SK-N-SH treated with all-trans-retinoic acid at 6 μM for 48 hours (cell line): ENCODE measurements at regions not wholly inside any gene's neighbourhood (a gene's known extent, or its start where the extent isn't known, plus 50 kb on each side); places are given as distances from the start of the nearest gene placed in this dataset.

ENCODE experiments used
- ATAC-seq: fragments of 200-7000 bp; cut with Tn5 transposase; 3 replicates; pipeline ENCODE4 v1.9.1; 2020; ENCODE audit warnings: mild to moderate bottlenecking, moderate library complexity
- ARNTL ChIP-seq: fragments of 450-650 bp; formaldehyde crosslinking; IDR thresholded peaks from 2 replicates; pipeline ENCODE4 v1.5.0; 2020; ENCODE audit warnings: low read depth, mild to moderate bottlenecking, moderate library complexity, borderline replicate concordance
- BACH2 ChIP-seq: fragments of 250-450 bp; sonication (Bioruptor Pico); IDR thresholded peaks from 2 replicates; pipeline ENCODE4 v1.9.0; 2021; ENCODE audit warnings: mild to moderate bottlenecking, borderline replicate concordance
- CSDC2 ChIP-seq: fragments of 250-450 bp; sonication (Bioruptor Pico); IDR thresholded peaks from 2 replicates; pipeline ENCODE4 v1.5.0; 2020; ENCODE audit warnings: mild to moderate bottlenecking, moderate library complexity
- ESRRG ChIP-seq: fragments of 250-450 bp; sonication (Bioruptor Pico); IDR thresholded peaks from 2 replicates; pipeline ENCODE4 v1.6.1; 2021; ENCODE audit warnings: mild to moderate bottlenecking
- GLIS3 ChIP-seq: fragments of 250-450 bp; sonication (Bioruptor Pico); IDR thresholded peaks from 2 replicates; pipeline ENCODE4 v1.5.0; 2020; ENCODE audit warnings: mild to moderate bottlenecking, moderate library complexity
- ISL1 ChIP-seq: fragments of 250-450 bp; sonication (Bioruptor Pico); IDR thresholded peaks from 2 replicates; pipeline ENCODE4 v2.1.2; 2022; ENCODE audit warnings: mild to moderate bottlenecking, moderate library complexity
- OSR1 ChIP-seq: fragments of 250-450 bp; sonication (Bioruptor Pico); IDR thresholded peaks from 2 replicates; pipeline ENCODE4 v1.8.0; 2022; ENCODE audit warnings: moderate library complexity, mild to moderate bottlenecking, inconsistent platforms
- PPARA ChIP-seq: fragments of 250-450 bp; sonication (Bioruptor Pico); IDR thresholded peaks from 2 replicates; pipeline ENCODE4 v1.5.0; 2020; ENCODE audit warnings: mild to moderate bottlenecking, borderline replicate concordance
- RARB ChIP-seq: fragments of 250-450 bp; sonication (Bioruptor Pico); IDR thresholded peaks from 2 replicates; pipeline ENCODE4 v1.8.0; 2021; ENCODE audit warnings: mild to moderate bottlenecking, moderate library complexity
- SNAI2 ChIP-seq: fragments of 250-450 bp; sonication (Bioruptor Pico); IDR thresholded peaks from 2 replicates; pipeline ENCODE4 v1.5.0; 2020; ENCODE audit warnings: mild to moderate bottlenecking, moderate library complexity
- TCF4 ChIP-seq: fragments of 250-450 bp; sonication (Bioruptor Pico); IDR thresholded peaks from 2 replicates; pipeline ENCODE4 v1.8.0; 2021; ENCODE audit warnings: mild to moderate bottlenecking, moderate library complexity, borderline replicate concordance
- TOX ChIP-seq: fragments of 250-450 bp; sonication (Bioruptor Pico); IDR thresholded peaks from 2 replicates; pipeline ENCODE4 v1.8.0; 2021; ENCODE audit warnings: mild to moderate bottlenecking, moderate library complexity, borderline replicate concordance
- ZC3H10 ChIP-seq: fragments of 250-450 bp; sonication (Bioruptor Pico); IDR thresholded peaks from 2 replicates; pipeline ENCODE4 v1.5.1; 2021; ENCODE audit warnings: mild to moderate bottlenecking, moderate library complexity
- ZFP3 ChIP-seq: fragments of 250-450 bp; sonication (Bioruptor Pico); IDR thresholded peaks from 2 replicates; pipeline ENCODE4 v1.5.0; 2020; ENCODE audit warnings: mild to moderate bottlenecking, moderate library complexity
- ZFP30 ChIP-seq: fragments of 450-650 bp; formaldehyde crosslinking; IDR thresholded peaks from 2 replicates; pipeline ENCODE4 v1.5.0; 2022; ENCODE audit warnings: mild to moderate bottlenecking, moderate library complexity
- ZNF565 ChIP-seq: fragments of 450-650 bp; formaldehyde crosslinking; conservative IDR thresholded peaks from 2 replicates; pipeline ENCODE4 v1.5.0; 2020; ENCODE audit warnings: low read depth, mild to moderate bottlenecking, moderate library complexity
- ZNF70 ChIP-seq: fragments of 450-650 bp; formaldehyde crosslinking; IDR thresholded peaks from 2 replicates; pipeline ENCODE4 v1.5.0; 2020; ENCODE audit warnings: mild to moderate bottlenecking, moderate library complexity
- ZNF8 ChIP-seq: fragments of 450-650 bp; formaldehyde crosslinking; IDR thresholded peaks from 2 replicates; pipeline ENCODE4 v1.5.0; 2020; ENCODE audit warnings: mild to moderate bottlenecking, moderate library complexity
- TF ChIP-seq, protein P1 (sequence below): fragments of 250-450 bp; sonication (Bioruptor Pico); IDR thresholded peaks from 2 replicates; pipeline ENCODE4 v1.5.1; 2020; ENCODE audit warnings: low read depth, mild to moderate bottlenecking, moderate library complexity
- TF ChIP-seq, protein P2 (sequence below): fragments of 250-450 bp; sonication (Bioruptor Pico); IDR thresholded peaks from 2 replicates; pipeline ENCODE4 v1.5.0; 2020; ENCODE audit warnings: mild to moderate bottlenecking, moderate library complexity
- TF ChIP-seq, protein P3 (sequence below): fragments of 250-450 bp; sonication (Bioruptor Pico); IDR thresholded peaks from 2 replicates; pipeline ENCODE4 v1.8.0; 2021; ENCODE audit warnings: low read depth, mild to moderate bottlenecking, moderate library complexity, borderline replicate concordance
- TF ChIP-seq, protein P4 (sequence below): fragments of 250-450 bp; sonication (Bioruptor Pico); IDR thresholded peaks from 2 replicates; pipeline ENCODE4 v1.5.1; 2021; ENCODE audit warnings: mild to moderate bottlenecking, moderate library complexity

DNA sequence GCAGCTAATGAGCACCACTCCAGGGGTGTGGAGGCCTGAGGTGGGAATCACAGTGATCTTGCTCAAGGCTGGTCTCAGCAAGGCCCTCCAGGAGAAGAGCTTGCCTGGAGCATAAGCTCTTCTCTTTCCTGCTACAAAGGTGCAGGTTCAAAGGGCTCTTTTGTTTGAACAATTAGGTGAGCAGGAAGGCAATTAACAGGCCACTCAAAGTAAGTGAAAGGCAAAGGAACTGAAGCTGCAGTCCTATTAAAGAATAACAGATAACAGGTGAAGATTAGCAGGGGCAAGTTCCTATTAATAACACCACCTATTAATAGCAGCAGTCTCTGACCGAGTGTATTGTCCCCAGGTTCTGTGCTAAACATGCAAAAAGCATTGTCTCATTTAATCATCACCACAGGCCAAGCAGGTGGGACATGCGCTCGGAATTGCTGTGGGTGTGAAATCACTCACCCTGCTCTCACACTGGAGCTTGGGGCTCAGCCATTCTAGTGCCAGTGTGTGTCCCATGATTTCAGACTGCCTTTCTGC, 113.8 kb downstream of the RHOU start:
- no peak for ATAC-seq

GRCh38 chr1:228850141-228851100, 115.1 kb downstream of the RHOU start:
- TF ChIP-seq CSDC2 (CRISPR knock-in tag), result no peak
- no peak for TF ChIP-seq TOX (CRISPR knock-in tag)
- TF ChIP-seq SNAI2, result no peak
- no peak for TF ChIP-seq ZNF70 (CRISPR knock-in tag)
- no peak for TF ChIP-seq ISL1
- TF ChIP-seq ARNTL (CRISPR knock-in tag), result no peak
- TF ChIP-seq, protein P1, sequence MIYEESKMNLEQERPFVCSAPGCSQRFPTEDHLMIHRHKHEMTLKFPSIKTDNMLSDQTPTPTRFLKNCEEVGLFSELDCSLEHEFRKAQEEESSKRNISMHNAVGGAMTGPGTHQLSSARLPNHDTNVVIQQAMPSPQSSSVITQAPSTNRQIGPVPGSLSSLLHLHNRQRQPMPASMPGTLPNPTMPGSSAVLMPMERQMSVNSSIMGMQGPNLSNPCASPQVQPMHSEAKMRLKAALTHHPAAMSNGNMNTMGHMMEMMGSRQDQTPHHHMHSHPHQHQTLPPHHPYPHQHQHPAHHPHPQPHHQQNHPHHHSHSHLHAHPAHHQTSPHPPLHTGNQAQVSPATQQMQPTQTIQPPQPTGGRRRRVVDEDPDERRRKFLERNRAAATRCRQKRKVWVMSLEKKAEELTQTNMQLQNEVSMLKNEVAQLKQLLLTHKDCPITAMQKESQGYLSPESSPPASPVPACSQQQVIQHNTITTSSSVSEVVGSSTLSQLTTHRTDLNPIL (CRISPR knock-in tag), result no peak
- TF ChIP-seq, protein P2, sequence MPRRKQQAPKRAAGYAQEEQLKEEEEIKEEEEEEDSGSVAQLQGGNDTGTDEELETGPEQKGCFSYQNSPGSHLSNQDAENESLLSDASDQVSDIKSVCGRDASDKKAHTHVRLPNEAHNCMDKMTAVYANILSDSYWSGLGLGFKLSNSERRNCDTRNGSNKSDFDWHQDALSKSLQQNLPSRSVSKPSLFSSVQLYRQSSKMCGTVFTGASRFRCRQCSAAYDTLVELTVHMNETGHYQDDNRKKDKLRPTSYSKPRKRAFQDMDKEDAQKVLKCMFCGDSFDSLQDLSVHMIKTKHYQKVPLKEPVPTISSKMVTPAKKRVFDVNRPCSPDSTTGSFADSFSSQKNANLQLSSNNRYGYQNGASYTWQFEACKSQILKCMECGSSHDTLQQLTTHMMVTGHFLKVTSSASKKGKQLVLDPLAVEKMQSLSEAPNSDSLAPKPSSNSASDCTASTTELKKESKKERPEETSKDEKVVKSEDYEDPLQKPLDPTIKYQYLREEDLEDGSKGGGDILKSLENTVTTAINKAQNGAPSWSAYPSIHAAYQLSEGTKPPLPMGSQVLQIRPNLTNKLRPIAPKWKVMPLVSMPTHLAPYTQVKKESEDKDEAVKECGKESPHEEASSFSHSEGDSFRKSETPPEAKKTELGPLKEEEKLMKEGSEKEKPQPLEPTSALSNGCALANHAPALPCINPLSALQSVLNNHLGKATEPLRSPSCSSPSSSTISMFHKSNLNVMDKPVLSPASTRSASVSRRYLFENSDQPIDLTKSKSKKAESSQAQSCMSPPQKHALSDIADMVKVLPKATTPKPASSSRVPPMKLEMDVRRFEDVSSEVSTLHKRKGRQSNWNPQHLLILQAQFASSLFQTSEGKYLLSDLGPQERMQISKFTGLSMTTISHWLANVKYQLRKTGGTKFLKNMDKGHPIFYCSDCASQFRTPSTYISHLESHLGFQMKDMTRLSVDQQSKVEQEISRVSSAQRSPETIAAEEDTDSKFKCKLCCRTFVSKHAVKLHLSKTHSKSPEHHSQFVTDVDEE (CRISPR knock-in tag), result no peak
- TF ChIP-seq BACH2 (CRISPR knock-in tag), result no peak
- TF ChIP-seq ZFP30 (CRISPR knock-in tag), result no peak
- TF ChIP-seq, all 23 proteins: peak for 0
- no peak for ATAC-seq

More for the DNA sequence above, 113.8 kb downstream of the RHOU start:
- TF ChIP-seq ARNTL (CRISPR knock-in tag), result no peak
- TF ChIP-seq, protein P1 (CRISPR knock-in tag), result no peak
- TF ChIP-seq OSR1 (CRISPR knock-in tag), result no peak
- TF ChIP-seq RARB (CRISPR knock-in tag), result no peak
- TF ChIP-seq ZNF70 (CRISPR knock-in tag), result no peak
- no peak for TF ChIP-seq TOX (CRISPR knock-in tag)
- TF ChIP-seq ZFP3 (CRISPR knock-in tag), result no peak
- no peak for TF ChIP-seq ZC3H10 (CRISPR knock-in tag)
- TF ChIP-seq GLIS3, result no peak
- TF ChIP-seq, protein P3, sequence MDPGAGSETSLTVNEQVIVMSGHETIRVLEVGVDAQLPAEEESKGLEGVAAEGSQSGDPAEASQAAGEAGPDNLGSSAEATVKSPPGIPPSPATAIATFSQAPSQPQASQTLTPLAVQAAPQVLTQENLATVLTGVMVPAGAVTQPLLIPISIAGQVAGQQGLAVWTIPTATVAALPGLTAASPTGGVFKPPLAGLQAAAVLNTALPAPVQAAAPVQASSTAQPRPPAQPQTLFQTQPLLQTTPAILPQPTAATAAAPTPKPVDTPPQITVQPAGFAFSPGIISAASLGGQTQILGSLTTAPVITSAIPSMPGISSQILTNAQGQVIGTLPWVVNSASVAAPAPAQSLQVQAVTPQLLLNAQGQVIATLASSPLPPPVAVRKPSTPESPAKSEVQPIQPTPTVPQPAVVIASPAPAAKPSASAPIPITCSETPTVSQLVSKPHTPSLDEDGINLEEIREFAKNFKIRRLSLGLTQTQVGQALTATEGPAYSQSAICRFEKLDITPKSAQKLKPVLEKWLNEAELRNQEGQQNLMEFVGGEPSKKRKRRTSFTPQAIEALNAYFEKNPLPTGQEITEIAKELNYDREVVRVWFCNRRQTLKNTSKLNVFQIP, result no peak
- TF ChIP-seq PPARA (CRISPR knock-in tag), result no peak
- no peak for TF ChIP-seq ZNF8 (CRISPR knock-in tag)
- TF ChIP-seq TCF4 (CRISPR knock-in tag), result no peak
- TF ChIP-seq ZNF565, result no peak
- TF ChIP-seq ESRRG (CRISPR knock-in tag), result no peak
- TF ChIP-seq ISL1, result no peak
- no peak for TF ChIP-seq SNAI2
- TF ChIP-seq ZFP30 (CRISPR knock-in tag), result no peak
- TF ChIP-seq, protein P2 (CRISPR knock-in tag), result no peak
- TF ChIP-seq, protein P4, sequence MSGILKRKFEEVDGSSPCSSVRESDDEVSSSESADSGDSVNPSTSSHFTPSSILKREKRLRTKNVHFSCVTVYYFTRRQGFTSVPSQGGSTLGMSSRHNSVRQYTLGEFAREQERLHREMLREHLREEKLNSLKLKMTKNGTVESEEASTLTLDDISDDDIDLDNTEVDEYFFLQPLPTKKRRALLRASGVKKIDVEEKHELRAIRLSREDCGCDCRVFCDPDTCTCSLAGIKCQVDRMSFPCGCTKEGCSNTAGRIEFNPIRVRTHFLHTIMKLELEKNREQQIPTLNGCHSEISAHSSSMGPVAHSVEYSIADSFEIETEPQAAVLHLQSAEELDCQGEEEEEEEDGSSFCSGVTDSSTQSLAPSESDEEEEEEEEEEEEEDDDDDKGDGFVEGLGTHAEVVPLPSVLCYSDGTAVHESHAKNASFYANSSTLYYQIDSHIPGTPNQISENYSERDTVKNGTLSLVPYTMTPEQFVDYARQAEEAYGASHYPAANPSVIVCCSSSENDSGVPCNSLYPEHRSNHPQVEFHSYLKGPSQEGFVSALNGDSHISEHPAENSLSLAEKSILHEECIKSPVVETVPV, result no peak
- TF ChIP-seq, all 23 proteins: peak for 0
